ENCODE measurements at regions not wholly inside any gene's neighbourhood (a gene's known extent, or its start where the extent isn't known, plus 50 kb on each side); places are given as distances from the start of the nearest gene placed in this dataset.

- Histone ChIP-seq H3K36me3 (ENCODE audit: control insufficient read depth, insufficient read depth, low read length) (no peaks in the 10 kb centered on the region), H3K4me3 (ENCODE audit: low read length) (no peak overlapping the region), H3K4me1 (ENCODE audit: control insufficient read depth, insufficient read depth, low read length) (no peaks in the 10 kb centered on the region), H3K27ac (ENCODE audit: low read length) (no peak overlapping the region), H3K27me3 (ENCODE audit: control insufficient read depth, insufficient read depth, low read length) (no peaks in the 10 kb centered on the region), H3K9me3 (ENCODE audit: control insufficient read depth, low read depth, low read length) (no peaks in the 10 kb centered on the region)
- DNase-seq = no peak
- WGBS (ENCODE audit: insufficient coverage, low lambda C conversion rate) = 80% methylated on average over 1 of the region's 5 CpGs
Measured at GRCh38 chr1:4046836-4047461, 146.9 kb upstream of the C1orf174 start.

DNA sequence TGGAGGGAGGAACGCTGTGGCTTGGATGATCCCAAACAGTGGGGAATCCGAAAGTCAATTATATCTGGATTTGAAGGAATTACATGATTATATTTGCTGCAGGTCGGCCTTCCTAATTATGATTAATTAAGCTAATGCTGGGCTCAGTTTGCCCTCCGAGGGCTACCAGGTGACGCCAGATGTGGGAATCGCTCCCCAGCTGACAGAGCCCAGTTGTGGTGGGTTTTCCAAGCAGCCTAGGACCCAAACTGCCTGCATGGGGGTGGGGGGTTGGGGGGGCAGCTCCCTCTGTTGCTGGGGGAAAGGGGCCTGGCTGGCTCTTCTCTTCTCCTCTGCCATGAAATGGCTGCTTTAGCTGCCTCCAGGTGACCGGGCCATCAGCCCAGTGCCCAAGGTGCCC lies 147.6 kb upstream of the C1orf174 start:
- no peaks in the 10 kb centered on the region for H3K4me1 ChIP-seq (ENCODE audit: control insufficient read depth, insufficient read depth, low read length)
- no peak overlapping the region for H3K4me3 ChIP-seq (ENCODE audit: low read length)
- no peaks in the 10 kb centered on the region for H3K9me3 ChIP-seq (ENCODE audit: control insufficient read depth, low read depth, low read length)
- no peaks in the 10 kb centered on the region for H3K27me3 ChIP-seq (ENCODE audit: control insufficient read depth, insufficient read depth, low read length)
- DNase-seq = no peak
- no CpG with 5 or more reads among the region's 7 CpGs for WGBS (ENCODE audit: insufficient coverage, low lambda C conversion rate)
- H3K27ac ChIP-seq (ENCODE audit: low read length) = no peak overlapping the region
- no peaks in the 10 kb centered on the region for H3K36me3 ChIP-seq (ENCODE audit: control insufficient read depth, insufficient read depth, low read length)

DNA sequence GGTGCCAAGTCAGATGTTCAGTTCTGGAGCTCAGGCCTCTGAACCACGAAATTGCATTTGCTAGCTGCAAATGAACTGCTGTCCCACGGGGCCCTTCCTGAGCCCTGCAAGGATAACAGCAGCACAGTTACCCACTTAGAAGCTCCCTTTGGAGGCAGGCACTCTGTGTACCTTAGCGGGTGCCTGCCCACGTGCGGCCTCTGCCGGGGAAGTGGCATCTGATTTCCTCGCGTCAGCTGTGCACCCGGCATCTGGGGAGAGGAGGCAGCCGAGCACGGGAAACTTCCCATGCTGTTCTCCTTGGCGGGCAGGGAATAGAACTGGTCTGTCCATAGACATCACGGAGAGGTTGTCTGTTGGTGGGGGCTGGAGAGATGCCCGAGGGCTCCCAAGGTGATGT lies 148.0 kb upstream of the C1orf174 start:
- WGBS (ENCODE audit: insufficient coverage, low lambda C conversion rate) = no CpG with 5 or more reads among the region's 14 CpGs

DNA sequence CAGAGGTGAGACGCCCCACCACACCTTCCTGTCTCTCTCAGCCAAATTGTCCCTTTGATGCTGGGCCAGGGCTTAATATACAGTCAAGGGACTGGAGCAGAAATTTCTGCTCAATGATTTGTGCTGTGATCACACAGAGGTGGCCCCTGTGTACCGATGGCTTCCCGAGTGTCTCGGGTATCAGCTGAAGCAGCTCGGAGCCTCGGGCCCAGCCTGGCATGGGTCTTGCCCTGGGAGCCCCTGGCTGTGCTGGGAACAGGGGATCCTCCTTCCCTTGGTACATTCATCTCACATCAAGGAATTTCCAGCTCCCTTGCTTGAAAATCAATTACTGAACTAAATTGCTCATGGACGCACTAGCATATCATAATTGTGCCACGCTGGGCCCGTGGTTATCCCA lies 148.8 kb upstream of the C1orf174 start:
- no peak for DNase-seq
- WGBS (ENCODE audit: insufficient coverage, low lambda C conversion rate) = no CpG with 5 or more reads among the region's 9 CpGs
- H3K4me3 ChIP-seq (ENCODE audit: low read length) = no peak overlapping the region

More for the DNA sequence above, 148.0 kb upstream of the C1orf174 start:
- DNase-seq = no peak
- Histone ChIP-seq H3K36me3 (ENCODE audit: control insufficient read depth, insufficient read depth, low read length) (no peaks in the 10 kb centered on the region), H3K27me3 (ENCODE audit: control insufficient read depth, insufficient read depth, low read length) (no peaks in the 10 kb centered on the region), H3K4me3 (ENCODE audit: low read length) (no peak overlapping the region), H3K27ac (ENCODE audit: low read length) (no peak overlapping the region), H3K4me1 (ENCODE audit: control insufficient read depth, insufficient read depth, low read length) (no peaks in the 10 kb centered on the region), H3K9me3 (ENCODE audit: control insufficient read depth, low read depth, low read length) (no peaks in the 10 kb centered on the region)

GRCh38 chr1:4050998-4051397 lies 150.9 kb upstream of the C1orf174 start:
- no peaks in the 10 kb centered on the region for H3K4me1 ChIP-seq (ENCODE audit: control insufficient read depth, insufficient read depth, low read length)
- H3K27me3 ChIP-seq (ENCODE audit: control insufficient read depth, insufficient read depth, low read length) = no peaks in the 10 kb centered on the region
- H3K27ac ChIP-seq (ENCODE audit: low read length) = no peak overlapping the region
- WGBS (ENCODE audit: insufficient coverage, low lambda C conversion rate) = no CpG with 5 or more reads among the region's 12 CpGs
- no peaks in the 10 kb centered on the region for H3K9me3 ChIP-seq (ENCODE audit: control insufficient read depth, low read depth, low read length)
- H3K4me3 ChIP-seq (ENCODE audit: low read length) = no peak overlapping the region
- no peak for DNase-seq
- no peaks in the 10 kb centered on the region for H3K36me3 ChIP-seq (ENCODE audit: control insufficient read depth, insufficient read depth, low read length)

More for the DNA sequence above, 148.8 kb upstream of the C1orf174 start:
- H3K27ac ChIP-seq (ENCODE audit: low read length) = no peak overlapping the region
- no peaks in the 10 kb centered on the region for H3K9me3 ChIP-seq (ENCODE audit: control insufficient read depth, low read depth, low read length)
- H3K4me1 ChIP-seq (ENCODE audit: control insufficient read depth, insufficient read depth, low read length) = no peaks in the 10 kb centered on the region
- no peaks in the 10 kb centered on the region for H3K36me3 ChIP-seq (ENCODE audit: control insufficient read depth, insufficient read depth, low read length)
- no peaks in the 10 kb centered on the region for H3K27me3 ChIP-seq (ENCODE audit: control insufficient read depth, insufficient read depth, low read length)

- H3K36me3 ChIP-seq (ENCODE audit: control insufficient read depth, insufficient read depth, low read length) = no peaks in the 10 kb centered on the region
- H3K9me3 ChIP-seq (ENCODE audit: control insufficient read depth, low read depth, low read length) = no peaks in the 10 kb centered on the region
- H3K27me3 ChIP-seq (ENCODE audit: control insufficient read depth, insufficient read depth, low read length) = no peaks in the 10 kb centered on the region
- H3K4me3 ChIP-seq (ENCODE audit: low read length) = no peak overlapping the region
- H3K4me1 ChIP-seq (ENCODE audit: control insufficient read depth, insufficient read depth, low read length) = no peaks in the 10 kb centered on the region
- no peak for DNase-seq
- H3K27ac ChIP-seq (ENCODE audit: low read length) = no peak overlapping the region
- WGBS (ENCODE audit: insufficient coverage, low lambda C conversion rate) = 82% methylated on average over 4 of the region's 6 CpGs
Measured at GRCh38 chr1:4052657-4053056, 152.6 kb upstream of the C1orf174 start.

DNA sequence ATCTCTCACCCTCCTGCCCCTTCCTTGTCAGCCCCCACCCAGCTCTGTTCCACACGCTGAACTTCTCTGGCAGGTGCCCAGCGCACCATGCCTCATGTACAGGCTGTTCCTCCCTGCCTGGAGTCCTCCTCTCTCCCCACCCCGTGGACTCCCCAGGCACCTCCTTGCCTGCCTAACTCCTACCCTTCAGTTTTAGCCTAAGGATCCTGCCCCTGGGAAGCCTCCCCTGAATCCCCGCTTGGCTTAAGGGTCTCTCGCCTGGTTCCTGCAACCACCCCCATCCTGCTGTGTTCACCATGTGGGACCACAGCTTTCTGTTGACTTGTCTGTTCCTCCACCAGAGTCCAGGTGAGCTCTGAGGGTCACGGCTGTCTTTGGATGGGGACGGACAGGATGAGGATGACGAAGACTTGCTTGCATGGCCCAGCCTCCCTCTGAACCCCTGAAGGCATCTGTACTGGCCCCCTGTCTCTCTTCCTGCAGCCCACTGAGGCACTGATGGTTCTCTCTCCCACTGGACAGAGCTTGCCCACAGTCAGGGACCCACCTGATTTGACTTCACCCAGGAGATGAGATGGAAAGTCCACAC lies 153.2 kb upstream of the C1orf174 start:
- no peak for DNase-seq
- no CpG with 5 or more reads among the region's 8 CpGs for WGBS (ENCODE audit: insufficient coverage, low lambda C conversion rate)

DNA sequence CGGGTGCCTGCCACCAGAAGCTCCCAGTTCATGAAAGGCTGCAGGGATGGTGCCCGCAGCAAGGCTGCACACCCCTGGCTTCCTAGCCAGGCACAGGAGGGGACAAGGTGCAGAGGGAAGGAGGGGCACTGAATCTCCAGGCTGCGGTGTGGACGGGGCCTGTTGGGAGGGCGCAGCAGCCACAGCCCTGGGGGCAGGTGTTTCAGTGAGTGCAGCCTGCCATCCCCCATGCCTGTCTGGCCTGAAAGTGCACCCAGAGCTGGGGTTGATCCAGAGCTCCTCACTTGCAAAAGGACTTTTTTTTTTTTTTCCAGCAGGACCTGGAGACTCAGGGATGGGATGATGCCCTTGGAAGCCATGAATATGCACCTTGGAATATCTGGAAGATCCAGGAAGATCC lies 153.7 kb upstream of the C1orf174 start:
- no peaks in the 10 kb centered on the region for H3K27me3 ChIP-seq (ENCODE audit: control insufficient read depth, insufficient read depth, low read length)
- H3K36me3 ChIP-seq (ENCODE audit: control insufficient read depth, insufficient read depth, low read length) = no peaks in the 10 kb centered on the region
- no peak overlapping the region for H3K27ac ChIP-seq (ENCODE audit: low read length)
- H3K9me3 ChIP-seq (ENCODE audit: control insufficient read depth, low read depth, low read length) = no peaks in the 10 kb centered on the region
- H3K4me1 ChIP-seq (ENCODE audit: control insufficient read depth, insufficient read depth, low read length) = no peaks in the 10 kb centered on the region
- no CpG with 5 or more reads among the region's 5 CpGs for WGBS (ENCODE audit: insufficient coverage, low lambda C conversion rate)
- no peak overlapping the region for H3K4me3 ChIP-seq (ENCODE audit: low read length)
- DNase-seq = no peak

More for the DNA sequence above, 153.2 kb upstream of the C1orf174 start:
- Histone ChIP-seq H3K4me1 (ENCODE audit: control insufficient read depth, insufficient read depth, low read length) (no peaks in the 10 kb centered on the region), H3K4me3 (ENCODE audit: low read length) (no peak overlapping the region), H3K27ac (ENCODE audit: low read length) (no peak overlapping the region), H3K27me3 (ENCODE audit: control insufficient read depth, insufficient read depth, low read length) (no peaks in the 10 kb centered on the region), H3K9me3 (ENCODE audit: control insufficient read depth, low read depth, low read length) (no peaks in the 10 kb centered on the region), H3K36me3 (ENCODE audit: control insufficient read depth, insufficient read depth, low read length) (no peaks in the 10 kb centered on the region)

- H3K27ac ChIP-seq (ENCODE audit: low read length) = no peak overlapping the region
- H3K36me3 ChIP-seq (ENCODE audit: control insufficient read depth, insufficient read depth, low read length) = no peaks in the 10 kb centered on the region
- no peak for DNase-seq
- H3K4me3 ChIP-seq (ENCODE audit: low read length) = no peak overlapping the region
- no peaks in the 10 kb centered on the region for H3K4me1 ChIP-seq (ENCODE audit: control insufficient read depth, insufficient read depth, low read length)
- no peaks in the 10 kb centered on the region for H3K27me3 ChIP-seq (ENCODE audit: control insufficient read depth, insufficient read depth, low read length)
- WGBS (ENCODE audit: insufficient coverage, low lambda C conversion rate) = no CpG with 5 or more reads among the region's 16 CpGs
- no peaks in the 10 kb centered on the region for H3K9me3 ChIP-seq (ENCODE audit: control insufficient read depth, low read depth, low read length)
Measured at GRCh38 chr1:4055294-4055967, 155.4 kb upstream of the C1orf174 start.

GRCh38 chr1:4056422-4056821 lies 156.3 kb upstream of the C1orf174 start:
- no peak overlapping the region for H3K4me3 ChIP-seq (ENCODE audit: low read length)
- H3K9me3 ChIP-seq (ENCODE audit: control insufficient read depth, low read depth, low read length) = no peaks in the 10 kb centered on the region
- no CpG with 5 or more reads among the region's 9 CpGs for WGBS (ENCODE audit: insufficient coverage, low lambda C conversion rate)
- no peaks in the 10 kb centered on the region for H3K4me1 ChIP-seq (ENCODE audit: control insufficient read depth, insufficient read depth, low read length)
- H3K27me3 ChIP-seq (ENCODE audit: control insufficient read depth, insufficient read depth, low read length) = no peaks in the 10 kb centered on the region
- H3K27ac ChIP-seq (ENCODE audit: low read length) = no peak overlapping the region
- no peaks in the 10 kb centered on the region for H3K36me3 ChIP-seq (ENCODE audit: control insufficient read depth, insufficient read depth, low read length)
- no peak for DNase-seq
